Esophagus squamous epithelium (tissue), 5 donors: ENCODE measurements at regions not wholly inside any gene's neighbourhood (a gene's known extent, or its start where the extent isn't known, plus 50 kb on each side); places are given as distances from the start of the nearest gene placed in this dataset.

Source experiments
- DNase-seq: peaks from one replicate; lab custom pipeline; 2025; lab: John Stamatoyannopoulos, UW
- H3K27ac ChIP-seq, 4 donors: fragments of 200-600 bp; sonication (generic); one replicate each; pipeline ENCODE4 v1.5.1; 2016 to 2019; ENCODE audit warnings: mild to moderate bottlenecking in 1 of 4
- H3K27me3 ChIP-seq, 4 donors: fragments of 200-600 bp; sonication (generic); 1 replicate in 3 of 4; 2 replicates in 1 of 4; pipeline versions ENCODE4 v1.5.1 to v1.6.0; 2017 to 2021; ENCODE audit warnings: antibody characterized with exemption in 1 of 4
- H3K36me3 ChIP-seq, 3 donors: fragments of 200-600 bp; sonication (generic); one replicate each; pipeline ENCODE4 v1.5.1; 2016 to 2019
- H3K4me1 ChIP-seq, 3 donors: fragments of 200-600 bp; sonication (generic); one replicate each; pipeline ENCODE4 v1.5.1; 2017 to 2019
- H3K4me3 ChIP-seq, 4 donors: fragments of 200-600 bp; sonication (generic); 1 replicate in 3 of 4; 2 replicates in 1 of 4; pipeline ENCODE4 v1.5.1; 2016 to 2019; ENCODE audit warnings: mild to moderate bottlenecking in 2 of 4, moderate library complexity in 1 of 4
- H3K9me3 ChIP-seq, 3 donors: fragments of 200-600 bp; sonication (generic); one replicate each; pipeline ENCODE4 v1.5.1; 2016 to 2019
- POLR2A ChIP-seq, 4 donors: fragments of 450-650 bp; IDR thresholded peaks; one replicate each; pipeline ENCODE4 v1.6.1; 2017; ENCODE audit warnings: antibody characterized with exemption in 4 of 4, mild to moderate bottlenecking in 4 of 4, moderate library complexity in 3 of 4
- WGBS, 2 donors: methylation state at CpG; one replicate each; pipeline ENCODE4 v1.1.5; 2018; 5-methylcytosine and 5-hydroxymethylcytosine counted together
- intact Hi-C: fragments of 100-400 bp; cut with DNase I; formaldehyde crosslinking; loops from one replicate; pipeline ENCODE4 v1.15.0; 2022
- TF ChIP-seq, protein P1 (sequence below), 6 experiments: fragments of 450-650 bp in 4 of 6; fragments of 200-600 bp in 2 of 6; sonication (generic) in 2 of 6; IDR thresholded peaks; one replicate each; pipeline ENCODE4 v1.5.1; 2016 to 2019; ENCODE audit warnings: antibody characterized with exemption in 6 of 6, mild to moderate bottlenecking in 4 of 6, moderate library complexity in 4 of 6
- donor health status: DM: yes; HTN: yes; CAD: no.

DNA sequence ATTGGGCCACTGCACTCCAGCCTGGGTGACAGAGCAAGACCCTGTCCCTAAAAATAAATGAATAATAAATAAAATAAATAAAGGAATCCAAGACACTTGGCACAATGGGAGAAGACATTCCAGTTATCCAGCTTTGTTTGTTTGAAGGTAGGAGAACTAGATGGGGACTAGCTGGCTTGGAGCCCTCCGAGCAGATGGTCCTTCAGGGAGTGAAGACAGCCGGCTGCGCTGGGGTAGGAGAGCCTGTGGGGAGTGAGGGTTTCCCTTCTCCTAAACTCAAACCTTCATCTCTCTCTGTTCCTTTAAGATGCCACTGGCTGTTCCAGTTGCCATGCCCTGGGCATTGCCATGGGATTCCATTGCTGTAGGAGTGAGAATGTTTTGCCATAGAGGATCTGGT is 120.6 kb downstream of the NAV1 start:
- no peak for TF ChIP-seq POLR2A (IDR thresholded peaks at IDR 0.05)
- TF ChIP-seq, protein P1, sequence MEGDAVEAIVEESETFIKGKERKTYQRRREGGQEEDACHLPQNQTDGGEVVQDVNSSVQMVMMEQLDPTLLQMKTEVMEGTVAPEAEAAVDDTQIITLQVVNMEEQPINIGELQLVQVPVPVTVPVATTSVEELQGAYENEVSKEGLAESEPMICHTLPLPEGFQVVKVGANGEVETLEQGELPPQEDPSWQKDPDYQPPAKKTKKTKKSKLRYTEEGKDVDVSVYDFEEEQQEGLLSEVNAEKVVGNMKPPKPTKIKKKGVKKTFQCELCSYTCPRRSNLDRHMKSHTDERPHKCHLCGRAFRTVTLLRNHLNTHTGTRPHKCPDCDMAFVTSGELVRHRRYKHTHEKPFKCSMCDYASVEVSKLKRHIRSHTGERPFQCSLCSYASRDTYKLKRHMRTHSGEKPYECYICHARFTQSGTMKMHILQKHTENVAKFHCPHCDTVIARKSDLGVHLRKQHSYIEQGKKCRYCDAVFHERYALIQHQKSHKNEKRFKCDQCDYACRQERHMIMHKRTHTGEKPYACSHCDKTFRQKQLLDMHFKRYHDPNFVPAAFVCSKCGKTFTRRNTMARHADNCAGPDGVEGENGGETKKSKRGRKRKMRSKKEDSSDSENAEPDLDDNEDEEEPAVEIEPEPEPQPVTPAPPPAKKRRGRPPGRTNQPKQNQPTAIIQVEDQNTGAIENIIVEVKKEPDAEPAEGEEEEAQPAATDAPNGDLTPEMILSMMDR (IDR thresholded peaks at IDR 0.05): no peak
- Histone ChIP-seq H3K27me3 (no peaks in the 10 kb centered on the region), H3K4me1 (peaks cover 0 to 25% (median 3%) of the 10 kb centered on the region in 3 donors), H3K36me3 (no peaks in the 10 kb centered on the region), H3K27ac (no peak overlapping the region), H3K9me3 (no peaks in the 10 kb centered on the region), H3K4me3 (no peak overlapping the region)
- DNase-seq: no peak
- intact Hi-C loops: no loop called here
- WGBS, 2 donors: 87 to 98% methylated on average over 3 of the region's 3 CpGs

DNA sequence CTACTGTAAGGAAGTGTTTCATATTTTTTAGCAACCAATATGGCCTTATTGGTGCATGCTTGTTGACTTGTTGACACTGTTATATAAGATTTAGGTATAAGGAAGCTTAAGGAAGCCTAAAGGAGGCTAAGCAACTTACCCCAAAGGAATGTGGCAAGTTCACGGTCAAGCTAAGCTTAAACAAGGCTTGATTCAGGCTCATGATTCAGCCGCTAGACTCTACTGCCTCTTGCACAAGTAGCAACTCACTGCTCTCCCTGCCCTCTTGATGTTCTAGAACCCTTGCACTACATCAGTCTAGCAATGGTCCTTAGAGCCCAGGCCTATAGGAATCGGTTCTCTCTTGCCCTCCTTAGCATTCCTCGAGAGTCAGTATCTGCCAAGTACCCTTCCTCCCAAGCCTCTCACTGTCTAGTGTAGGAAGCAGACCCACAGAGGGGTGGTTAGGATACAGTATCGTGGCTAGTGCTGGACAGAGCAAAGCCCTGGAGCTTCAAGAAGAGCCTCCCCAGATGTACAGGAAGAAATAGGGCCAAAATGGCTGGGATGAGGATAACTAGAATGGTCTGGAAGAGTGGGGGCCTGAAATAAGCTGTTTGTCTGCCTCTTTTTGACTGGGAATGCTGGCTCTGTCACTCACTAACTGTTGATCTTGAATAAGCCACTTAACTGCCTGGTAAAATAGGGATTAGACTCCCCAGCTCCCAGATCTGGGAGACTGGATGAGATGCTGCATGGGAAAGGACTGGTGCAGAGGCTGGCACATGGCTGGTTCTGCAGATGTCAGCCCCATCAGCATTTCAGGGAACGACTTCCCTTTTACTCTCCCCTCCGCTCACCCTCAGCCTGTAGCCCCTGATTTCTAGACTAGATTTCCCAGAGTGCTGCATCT is 122.2 kb downstream of the NAV1 start:
- WGBS, 2 donors: 82 to 96% methylated on average over 4 to 7 of the region's 7 CpGs
- DNase-seq: no peak
- Histone ChIP-seq H3K9me3 (no peaks in the 10 kb centered on the region), H3K27me3 (no peaks in the 10 kb centered on the region), H3K4me3 (no peak overlapping the region), H3K4me1 (peaks cover 0 to 9% (median 3%) of the 10 kb centered on the region in 3 donors), H3K36me3 (no peaks in the 10 kb centered on the region), H3K27ac (no peak overlapping the region)
- intact Hi-C loops: no loop called here
- TF ChIP-seq POLR2A (IDR thresholded peaks at IDR 0.05): no peak
- TF ChIP-seq, protein P1 (IDR thresholded peaks at IDR 0.05): no peak

DNA sequence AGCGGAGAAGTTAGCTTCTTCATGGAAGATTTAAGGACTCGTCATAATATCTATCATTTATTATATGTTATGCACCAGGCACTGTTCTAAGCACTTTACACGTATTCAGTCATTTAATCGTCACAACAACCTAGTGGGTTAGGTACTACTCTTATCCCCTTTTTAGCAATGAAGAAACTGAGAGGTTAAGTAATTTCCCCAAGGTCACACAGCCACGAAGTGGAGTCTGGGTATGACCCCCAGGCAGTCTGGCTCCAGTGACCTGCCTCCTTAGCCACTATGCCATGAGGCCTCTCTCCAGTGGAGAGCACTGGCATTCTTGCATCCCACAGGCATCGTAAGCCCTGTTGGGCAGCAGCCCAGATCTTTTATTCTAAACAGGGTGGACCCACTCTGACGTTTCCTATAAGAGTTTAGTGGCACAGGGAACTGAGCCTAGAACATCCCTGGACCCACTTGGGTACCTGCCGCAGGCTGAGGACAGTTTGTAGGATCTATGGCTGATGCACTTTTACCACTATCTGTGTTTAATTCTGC is 123.0 kb downstream of the NAV1 start:
- no peak for TF ChIP-seq POLR2A (IDR thresholded peaks at IDR 0.05)
- TF ChIP-seq, protein P1 (IDR thresholded peaks at IDR 0.05): no peak
- H3K9me3 ChIP-seq: no peaks in the 10 kb centered on the region
- 77 to 92% methylated on average over 6 to 8 of the region's 8 CpGs for WGBS, 2 donors
- no peaks in the 10 kb centered on the region for H3K27me3 ChIP-seq
- intact Hi-C loops: no loop called here
- H3K4me3 ChIP-seq: no peak overlapping the region
- no peaks in the 10 kb centered on the region for H3K36me3 ChIP-seq
- H3K27ac ChIP-seq: no peak overlapping the region
- DNase-seq: no peak
- peaks cover 0 to 2% (median under 1%) of the 10 kb centered on the region in 3 donors for H3K4me1 ChIP-seq

DNA sequence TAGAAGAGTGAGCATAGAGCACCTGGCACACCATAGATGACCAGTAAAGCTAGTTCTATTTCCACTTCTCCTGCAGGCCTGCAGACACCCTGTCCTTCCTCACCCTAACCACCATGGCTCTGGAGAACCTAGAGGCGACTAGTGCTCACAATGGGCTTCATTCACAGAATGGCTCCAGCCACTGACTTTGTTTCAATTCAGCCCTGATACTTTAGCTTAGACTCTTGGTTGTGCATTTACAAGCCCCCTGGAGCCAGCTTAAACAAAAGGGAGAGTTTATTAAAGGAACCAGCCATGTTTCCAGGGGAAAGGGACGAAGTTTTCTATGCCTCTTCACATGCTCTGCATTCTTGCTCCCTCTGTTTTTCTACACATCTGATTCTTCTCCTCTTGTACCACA is 123.7 kb downstream of the NAV1 start:
- intact Hi-C loops: no loop called here
- Histone ChIP-seq H3K9me3 (no peaks in the 10 kb centered on the region), H3K36me3 (no peaks in the 10 kb centered on the region), H3K4me1 (no peaks in the 10 kb centered on the region), H3K27ac (no peak overlapping the region), H3K4me3 (no peak overlapping the region), H3K27me3 (no peaks in the 10 kb centered on the region)
- 76 to 83% methylated on average over 2 of the region's 2 CpGs for WGBS, 2 donors
- TF ChIP-seq, protein P1 (IDR thresholded peaks at IDR 0.05): no peak
- DNase-seq: no peak

DNA sequence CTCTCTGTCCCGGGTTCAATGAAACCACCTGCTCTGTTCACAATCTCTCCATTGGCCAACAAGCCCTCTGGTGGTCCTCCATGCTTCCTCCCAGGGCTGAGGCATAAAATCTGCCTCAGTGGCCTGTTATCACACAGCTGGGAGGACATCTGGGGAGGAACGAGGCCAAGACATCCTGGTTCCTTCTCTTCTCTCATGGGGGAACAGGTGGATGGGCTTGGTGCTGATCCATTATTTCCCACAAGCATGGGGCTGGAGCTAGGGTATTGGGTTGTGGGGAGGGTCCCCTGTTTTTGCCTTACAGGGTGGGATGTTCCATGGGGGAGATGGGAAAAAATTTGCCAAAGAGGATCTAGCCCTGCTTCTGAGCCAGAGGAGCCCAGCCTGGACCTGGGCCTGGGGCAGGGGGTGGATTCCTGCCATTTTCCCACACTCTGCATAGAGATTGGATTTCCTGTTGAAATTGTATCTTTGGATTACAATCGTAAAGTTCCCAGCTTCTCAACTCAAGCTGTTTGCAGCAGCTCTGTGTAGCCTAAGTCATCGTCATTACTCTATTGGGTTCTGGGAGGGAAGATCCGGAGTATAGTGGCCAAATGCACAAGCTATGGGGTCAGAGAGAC is 124.7 kb downstream of the NAV1 start:
- TF ChIP-seq, protein P1 (IDR thresholded peaks at IDR 0.05): no peak
- TF ChIP-seq POLR2A (IDR thresholded peaks at IDR 0.05): no peak
- H3K27me3 ChIP-seq: no peaks in the 10 kb centered on the region
- 97 to 100% methylated on average over 3 to 5 of the region's 5 CpGs for WGBS, 2 donors
- H3K4me3 ChIP-seq: no peak overlapping the region
- intact Hi-C loops: no loop called here
- no peaks in the 10 kb centered on the region for H3K36me3 ChIP-seq
- H3K9me3 ChIP-seq: no peaks in the 10 kb centered on the region
- no peak for DNase-seq
- H3K27ac ChIP-seq: no peak overlapping the region
- no peaks in the 10 kb centered on the region for H3K4me1 ChIP-seq
